ENCODE measurements at regions not wholly inside any gene's neighbourhood (a gene's known extent, or its start where the extent isn't known, plus 50 kb on each side); places are given as distances from the start of the nearest gene placed in this dataset.

DNA sequence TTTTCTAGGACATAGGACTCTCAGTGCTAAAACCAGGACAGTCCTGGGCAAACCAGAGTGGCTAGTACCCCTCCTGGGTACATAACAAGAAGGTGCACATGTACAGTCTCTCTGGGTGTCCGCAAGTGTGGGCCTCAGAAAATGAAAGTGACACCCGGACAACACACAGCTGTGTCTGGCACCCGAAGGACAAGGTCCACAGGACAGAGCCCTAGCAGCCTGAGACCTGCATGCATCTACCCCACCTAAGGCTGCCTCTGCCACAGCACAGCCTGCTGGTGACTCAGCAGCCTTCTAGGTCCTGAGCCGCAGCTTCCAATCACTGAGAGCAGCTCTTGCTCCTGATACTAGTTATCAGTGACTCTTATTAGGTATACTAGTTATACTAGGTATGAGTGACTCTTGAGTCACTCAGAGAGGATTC lies 784.1 kb upstream of the TBX3 start:
- no peak for TF ChIP-seq CEBPB (IDR thresholded peaks at IDR 0.05; ENCODE audit: low read depth)
- TF ChIP-seq POLR2A (IDR thresholded peaks at IDR 0.05; ENCODE audit: borderline replicate concordance, extremely low read depth, insufficient read depth, insufficient read length) = no peak
- TF ChIP-seq, protein P1, sequence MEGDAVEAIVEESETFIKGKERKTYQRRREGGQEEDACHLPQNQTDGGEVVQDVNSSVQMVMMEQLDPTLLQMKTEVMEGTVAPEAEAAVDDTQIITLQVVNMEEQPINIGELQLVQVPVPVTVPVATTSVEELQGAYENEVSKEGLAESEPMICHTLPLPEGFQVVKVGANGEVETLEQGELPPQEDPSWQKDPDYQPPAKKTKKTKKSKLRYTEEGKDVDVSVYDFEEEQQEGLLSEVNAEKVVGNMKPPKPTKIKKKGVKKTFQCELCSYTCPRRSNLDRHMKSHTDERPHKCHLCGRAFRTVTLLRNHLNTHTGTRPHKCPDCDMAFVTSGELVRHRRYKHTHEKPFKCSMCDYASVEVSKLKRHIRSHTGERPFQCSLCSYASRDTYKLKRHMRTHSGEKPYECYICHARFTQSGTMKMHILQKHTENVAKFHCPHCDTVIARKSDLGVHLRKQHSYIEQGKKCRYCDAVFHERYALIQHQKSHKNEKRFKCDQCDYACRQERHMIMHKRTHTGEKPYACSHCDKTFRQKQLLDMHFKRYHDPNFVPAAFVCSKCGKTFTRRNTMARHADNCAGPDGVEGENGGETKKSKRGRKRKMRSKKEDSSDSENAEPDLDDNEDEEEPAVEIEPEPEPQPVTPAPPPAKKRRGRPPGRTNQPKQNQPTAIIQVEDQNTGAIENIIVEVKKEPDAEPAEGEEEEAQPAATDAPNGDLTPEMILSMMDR (IDR thresholded peaks at IDR 0.05 in 2 of 3, conservative IDR thresholded peaks at IDR 0.05 in 1 of 3; ENCODE audit: borderline replicate concordance in 1 of 3, insufficient read depth in 1 of 3, low read depth in 2 of 3, low read length in 2 of 3) = 0 out of 6 replicates have a peak, but pooled peaks have one; percentile 6 to 18 (median 11)
- no peak for TF ChIP-seq EZH2phosphoT487 (IDR thresholded peaks at IDR 0.05; ENCODE audit: borderline replicate concordance)
- TF ChIP-seq, protein P2, sequence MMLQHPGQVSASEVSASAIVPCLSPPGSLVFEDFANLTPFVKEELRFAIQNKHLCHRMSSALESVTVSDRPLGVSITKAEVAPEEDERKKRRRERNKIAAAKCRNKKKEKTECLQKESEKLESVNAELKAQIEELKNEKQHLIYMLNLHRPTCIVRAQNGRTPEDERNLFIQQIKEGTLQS (IDR thresholded peaks at IDR 0.05) = no peak
- TF ChIP-seq EZH2 (IDR thresholded peaks at IDR 0.05) = no peak
- TF ChIP-seq ZFX (IDR thresholded peaks at IDR 0.05) = no peak

Measured in HCT116 (cell line).